DMS 273 (cell line): ENCODE measurements at regions not wholly inside any gene's neighbourhood (a gene's known extent, or its start where the extent isn't known, plus 50 kb on each side); places are given as distances from the start of the nearest gene placed in this dataset.

Source experiments
- DNase-seq: peaks from one replicate; lab custom pipeline; 2025; ENCODE audit not compliant: unreplicated experiment; lab: John Stamatoyannopoulos, UW

DNA sequence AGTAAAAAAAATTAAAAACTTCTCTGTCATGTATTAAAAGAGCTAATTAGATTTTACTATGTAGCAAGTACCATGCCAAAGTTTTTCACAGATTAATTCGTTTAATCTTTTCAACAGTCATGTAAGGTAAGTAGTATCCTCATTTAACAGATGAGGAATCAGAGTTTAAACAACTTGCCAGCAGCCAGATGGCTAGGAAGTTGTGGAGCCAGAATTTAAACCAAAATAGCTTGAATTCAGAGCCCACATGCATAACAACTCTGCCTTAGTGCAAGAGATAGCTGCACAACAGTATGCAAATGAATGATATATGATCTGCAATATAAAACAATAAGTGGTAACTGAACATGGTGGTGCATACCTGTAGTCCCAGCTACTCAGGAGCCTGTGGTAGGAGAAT lies 75.3 kb downstream of the NAP1L3 start:
- peak; percentile 74 for DNase-seq

- DNase-seq: peak; percentile 80
Observed at GRCh38 chrX:93594780-93595179, 78.6 kb downstream of the NAP1L3 start.

- DNase-seq: no peak
Observed at GRCh38 chrX:93593966-93594365, 79.4 kb downstream of the NAP1L3 start.

DNA sequence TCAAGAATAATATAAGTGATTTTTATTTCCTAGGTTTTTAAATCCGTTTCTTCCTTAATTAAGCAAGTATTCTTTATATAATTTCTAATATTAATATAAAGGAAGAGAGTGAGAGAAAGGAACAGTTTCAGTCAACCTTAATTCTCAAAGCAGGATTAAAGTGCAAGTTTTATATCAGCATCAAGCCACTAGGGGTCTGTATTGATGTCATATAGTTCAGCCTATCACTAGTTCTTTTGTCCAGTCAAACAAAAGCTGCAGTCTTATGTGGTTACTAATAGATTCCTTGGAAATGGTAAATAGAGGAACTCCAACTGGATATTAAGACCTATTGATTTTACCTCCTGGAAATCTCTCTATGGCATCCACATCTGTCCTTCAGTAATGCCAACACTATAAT lies 82.0 kb downstream of the NAP1L3 start:
- peak; percentile 8 for DNase-seq

GRCh38 chrX:93585661-93586060 lies 87.7 kb downstream of the NAP1L3 start:
- no peak for DNase-seq

DNA sequence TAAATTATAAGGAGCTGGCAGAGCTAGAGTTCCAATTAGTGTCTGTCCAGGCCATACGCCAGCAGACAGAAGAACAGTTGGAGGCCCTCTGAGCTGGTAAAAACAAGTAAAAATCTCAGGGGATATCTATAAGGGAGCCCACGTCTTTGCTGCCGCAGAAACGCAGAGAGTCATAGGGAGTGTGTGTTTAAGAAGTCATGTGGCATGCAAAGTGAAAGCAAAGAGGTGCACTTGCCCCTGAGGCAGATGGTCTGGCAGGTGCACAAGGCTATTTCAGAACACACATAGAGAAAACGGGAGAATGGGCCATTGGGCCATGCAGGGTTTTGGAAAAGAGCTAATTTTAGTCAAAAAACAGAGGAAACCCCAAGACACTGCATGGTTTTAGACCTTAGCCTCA lies 92.7 kb downstream of the NAP1L3 start:
- peak; percentile 83 for DNase-seq

DNA sequence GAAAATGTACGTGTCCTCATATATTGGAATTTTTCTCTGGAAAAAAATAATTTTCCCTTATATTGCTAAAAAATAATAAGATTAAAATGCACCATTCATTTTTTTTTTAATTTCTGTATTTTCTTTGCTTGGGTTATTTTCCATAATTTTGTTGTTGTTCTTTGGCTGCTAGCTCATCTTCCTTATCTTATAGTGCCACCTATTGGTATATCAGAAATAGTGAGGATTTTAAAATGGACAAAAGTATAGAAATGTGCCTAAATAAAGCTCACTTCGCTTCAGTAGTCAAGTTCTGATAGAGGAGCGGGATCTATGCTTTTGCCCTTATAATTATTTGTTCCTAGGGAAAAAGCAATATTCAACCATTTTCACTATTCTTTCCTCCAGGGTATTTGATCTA lies 134.8 kb downstream of the NAP1L3 start:
- peak; percentile 16 for DNase-seq

- DNase-seq: no peak
Observed at GRCh38 chrX:93528917-93529316, 144.5 kb downstream of the NAP1L3 start.
